Neural progenitor cell (in vitro differentiated cells): ENCODE measurements at regions not wholly inside any gene's neighbourhood (a gene's known extent, or its start where the extent isn't known, plus 50 kb on each side); places are given as distances from the start of the nearest gene placed in this dataset.

Source experiments
- DNase-seq: peaks from one replicate; pipeline ENCODE4 v3.0.0-alpha.2; 2016; ENCODE audit warnings: low spot score
- H2AFZ ChIP-seq: fragments of 200-600 bp; sonication (generic); replicated peaks from 2 replicates; pipeline ENCODE4 v1.6.1; 2016; ENCODE audit warnings: antibody characterized with exemption
- H3F3A ChIP-seq: fragments of 200-600 bp; sonication (generic); 2 replicates; pipeline ENCODE4 v1.6.1; 2016; ENCODE audit warnings: antibody characterized with exemption, low read depth
- H3K27ac ChIP-seq: fragments of 200-600 bp; sonication (generic); 2 replicates; pipeline ENCODE4 v1.5.1; 2016; ENCODE audit warnings: mild to moderate bottlenecking
- H3K27me3 ChIP-seq: fragments of 200-600 bp; sonication (generic); 2 replicates; pipeline ENCODE4 v1.6.1; 2016; ENCODE audit warnings: mild to moderate bottlenecking, moderate library complexity
- H3K36me3 ChIP-seq: fragments of 200-600 bp; sonication (generic); 2 replicates; pipeline ENCODE4 v1.5.1; 2016
- H3K4me1 ChIP-seq: fragments of 200-600 bp; sonication (generic); 2 replicates; pipeline ENCODE4 v1.6.1; 2016; ENCODE audit warnings: mixed run types
- H3K4me2 ChIP-seq: fragments of 200-600 bp; sonication (generic); 2 replicates; pipeline ENCODE4 v1.6.1; 2016
- H3K4me3 ChIP-seq: fragments of 200-600 bp; sonication (generic); 2 replicates; pipeline ENCODE4 v1.5.1; 2016
- H3K79me2 ChIP-seq: fragments of 200-600 bp; sonication (generic); 2 replicates; pipeline ENCODE4 v1.6.1; 2016; ENCODE audit warnings: low read depth
- H3K9ac ChIP-seq: fragments of 200-600 bp; sonication (generic); 2 replicates; pipeline ENCODE4 v1.6.1; 2016
- H3K9me3 ChIP-seq: fragments of 200-600 bp; sonication (generic); 2 replicates; pipeline ENCODE4 v1.5.1; 2016; ENCODE audit warnings: low read depth
- H4K20me1 ChIP-seq: fragments of 200-600 bp; sonication (generic); 2 replicates; pipeline ENCODE4 v1.6.1; 2016; ENCODE audit warnings: low read depth
- H3K27ac Mint-ChIP-seq: 3 replicates; pipeline ENCODE4 v1.8.0; 2021; ENCODE audit warnings: mixed read lengths
- H3K27me3 Mint-ChIP-seq: 2 replicates; pipeline ENCODE4 v1.8.0; 2022; ENCODE audit warnings: low read depth, mild to moderate bottlenecking, inconsistent platforms, moderate library complexity, mixed read lengths; ENCODE audit not compliant: insufficient read depth
- H3K36me3 Mint-ChIP-seq: 3 replicates; pipeline ENCODE4 v1.8.0; 2021; ENCODE audit warnings: mixed read lengths
- H3K4me1 Mint-ChIP-seq: 3 replicates; pipeline ENCODE4 v1.8.0; 2021; ENCODE audit warnings: mixed read lengths
- H3K4me3 Mint-ChIP-seq: 3 replicates; pipeline ENCODE4 v1.8.0; 2021; ENCODE audit warnings: mild to moderate bottlenecking, moderate library complexity, mixed read lengths
- H3K9me3 Mint-ChIP-seq: 3 replicates; pipeline ENCODE4 v1.8.0; 2020; ENCODE audit warnings: mixed read lengths
- CTCF ChIP-seq: fragments of 200-600 bp; sonication (generic); IDR thresholded peaks from 2 replicates; pipeline ENCODE4 v1.5.1; 2017; ENCODE audit warnings: antibody characterized with exemption, mild to moderate bottlenecking
- EZH2 ChIP-seq: fragments of 200-600 bp; sonication (generic); IDR thresholded peaks from 2 replicates; pipeline ENCODE4 v1.6.1; 2017; ENCODE audit warnings: antibody characterized with exemption, mild to moderate bottlenecking, moderate library complexity
- EZH2phosphoT487 ChIP-seq: fragments of 200-600 bp; sonication (generic); IDR thresholded peaks from 2 replicates; pipeline ENCODE4 v1.6.1; 2017; ENCODE audit warnings: antibody characterized with exemption

GRCh38 chr2:198710562-198710961, 747.2 kb downstream of the SATB2 start:
- no peak overlapping the region for H3K4me2 ChIP-seq
- Mint-ChIP-seq H3K27me3 (peaks cover 2% of the 10 kb centered on the region), H3K4me1 (peaks cover 6% of the 10 kb centered on the region), H3K27ac (no peak overlapping the region), H3K9me3 (no peaks in the 10 kb centered on the region), H3K4me3 (no peak overlapping the region), H3K36me3 (no peaks in the 10 kb centered on the region)
- no peak overlapping the region for H3K9ac ChIP-seq
- H3K27me3 ChIP-seq: no peaks in the 10 kb centered on the region
- DNase-seq: no peak
- TF ChIP-seq EZH2phosphoT487: no peak
- H3F3A ChIP-seq: no peaks in the 10 kb centered on the region
- no peaks in the 10 kb centered on the region for H3K4me1 ChIP-seq
- no peaks in the 10 kb centered on the region for H3K9me3 ChIP-seq
- H3K27ac ChIP-seq: no peak overlapping the region
- H2AFZ ChIP-seq: no peak overlapping the region
- H3K79me2 ChIP-seq: no peaks in the 10 kb centered on the region
- H3K4me3 ChIP-seq: no peak overlapping the region
- no peaks in the 10 kb centered on the region for H4K20me1 ChIP-seq
- H3K36me3 ChIP-seq: no peaks in the 10 kb centered on the region

- no peaks in the 10 kb centered on the region for H3K36me3 Mint-ChIP-seq
Observed at GRCh38 chr2:198706476-198707082, 751.2 kb downstream of the SATB2 start.

GRCh38 chr2:198703281-198703680, 754.5 kb downstream of the SATB2 start:
- Histone ChIP-seq H3K27me3 (no peaks in the 10 kb centered on the region), H3K4me1 (no peaks in the 10 kb centered on the region), H3F3A (no peaks in the 10 kb centered on the region), H3K9ac (no peak overlapping the region), H3K79me2 (no peaks in the 10 kb centered on the region), H4K20me1 (no peaks in the 10 kb centered on the region), H3K4me3 (no peak overlapping the region), H3K27ac (no peak overlapping the region), H3K4me2 (no peak overlapping the region), H3K36me3 (no peaks in the 10 kb centered on the region), H2AFZ (no peak overlapping the region), H3K9me3 (no peaks in the 10 kb centered on the region)
- peaks cover 5% of the 10 kb centered on the region for H3K27me3 Mint-ChIP-seq
- TF ChIP-seq CTCF (no peak), EZH2phosphoT487 (no peak), EZH2 (no peak)
- no peaks in the 10 kb centered on the region for H3K36me3 Mint-ChIP-seq
- H3K9me3 Mint-ChIP-seq: no peaks in the 10 kb centered on the region
- peaks cover 30% of the 10 kb centered on the region for H3K4me1 Mint-ChIP-seq
- DNase-seq: no peak
- no peak overlapping the region for H3K4me3 Mint-ChIP-seq
- no peak overlapping the region for H3K27ac Mint-ChIP-seq

More at GRCh38 chr2:198706476-198707082, 751.2 kb downstream of the SATB2 start:
- H3K27me3 ChIP-seq: no peaks in the 10 kb centered on the region
- H3K4me1 ChIP-seq: no peaks in the 10 kb centered on the region
- H3K4me2 ChIP-seq: no peak overlapping the region
- H3K27ac Mint-ChIP-seq: no peak overlapping the region
- H3F3A ChIP-seq: no peaks in the 10 kb centered on the region
- H3K27me3 Mint-ChIP-seq: peaks cover 2% of the 10 kb centered on the region
- no peak overlapping the region for H2AFZ ChIP-seq
- H3K9me3 ChIP-seq: no peaks in the 10 kb centered on the region
- DNase-seq: no peak
- peaks cover 21% of the 10 kb centered on the region for H3K4me1 Mint-ChIP-seq
- H3K36me3 ChIP-seq: no peaks in the 10 kb centered on the region
- no peak overlapping the region for H3K27ac ChIP-seq
- no peaks in the 10 kb centered on the region for H3K79me2 ChIP-seq
- H3K4me3 Mint-ChIP-seq: no peak overlapping the region
- TF ChIP-seq EZH2: no peak
- no peak for TF ChIP-seq EZH2phosphoT487
- H3K9ac ChIP-seq: no peak overlapping the region
- no peak overlapping the region for H3K4me3 ChIP-seq
- no peaks in the 10 kb centered on the region for H3K9me3 Mint-ChIP-seq
- no peaks in the 10 kb centered on the region for H4K20me1 ChIP-seq

GRCh38 chr2:198702796-198703195, 754.9 kb downstream of the SATB2 start:
- Mint-ChIP-seq H3K4me1 (peaks cover 30% of the 10 kb centered on the region), H3K9me3 (no peaks in the 10 kb centered on the region), H3K36me3 (no peaks in the 10 kb centered on the region), H3K27me3 (peaks cover 8% of the 10 kb centered on the region), H3K4me3 (no peak overlapping the region), H3K27ac (no peak overlapping the region)
- no peaks in the 10 kb centered on the region for H4K20me1 ChIP-seq
- H3K36me3 ChIP-seq: no peaks in the 10 kb centered on the region
- TF ChIP-seq EZH2 (no peak), CTCF (no peak), EZH2phosphoT487 (no peak)
- H3K27ac ChIP-seq: no peak overlapping the region
- H3K9me3 ChIP-seq: no peaks in the 10 kb centered on the region
- no peak for DNase-seq
- H3K27me3 ChIP-seq: no peaks in the 10 kb centered on the region
- no peak overlapping the region for H3K4me2 ChIP-seq
- no peak overlapping the region for H2AFZ ChIP-seq
- no peaks in the 10 kb centered on the region for H3K4me1 ChIP-seq
- no peak overlapping the region for H3K9ac ChIP-seq
- H3K79me2 ChIP-seq: no peaks in the 10 kb centered on the region
- no peaks in the 10 kb centered on the region for H3F3A ChIP-seq
- no peak overlapping the region for H3K4me3 ChIP-seq
